NT2/D1 (cell line): ENCODE measurements at regions not wholly inside any gene's neighbourhood (a gene's known extent, or its start where the extent isn't known, plus 50 kb on each side); places are given as distances from the start of the nearest gene placed in this dataset.

Experiments used
- DNase-seq: peaks from one replicate; pipeline ENCODE4 v3.0.0-alpha.2; 2011; ENCODE audit warnings: low read depth, low spot score
- H3K27me3 ChIP-seq: 2 replicates; pipeline ENCODE4 v1.6.0; 2011; ENCODE audit warnings: mild to moderate bottlenecking; ENCODE audit not compliant: insufficient read length, insufficient read depth
- H3K36me3 ChIP-seq: 2 replicates; pipeline ENCODE4 v1.6.1; 2011; ENCODE audit warnings: mild to moderate bottlenecking, low read length, mixed read lengths; ENCODE audit not compliant: insufficient read depth, insufficient read length
- H3K4me1 ChIP-seq: 2 replicates; pipeline ENCODE4 v1.5.1; 2011; ENCODE audit not compliant: insufficient read depth, insufficient read length
- H3K4me3 ChIP-seq: 2 replicates; pipeline ENCODE4 v1.5.1; 2011; ENCODE audit warnings: low read depth; ENCODE audit not compliant: insufficient read length
- H3K9ac ChIP-seq: 2 replicates; pipeline ENCODE4 v1.6.0; 2011; ENCODE audit warnings: low read depth; ENCODE audit not compliant: insufficient read length
- H3K9me3 ChIP-seq: 2 replicates; pipeline ENCODE4 v1.5.1; 2011; ENCODE audit warnings: mild to moderate bottlenecking, low read length; ENCODE audit not compliant: insufficient read depth
- SUZ12 ChIP-seq: IDR thresholded peaks from 2 replicates; pipeline ENCODE4 v1.6.1; 2011; ENCODE audit not compliant: insufficient read length, insufficient read depth; ENCODE audit errors: extremely low read depth
- YY1 ChIP-seq: IDR thresholded peaks from 2 replicates; pipeline ENCODE4 v1.6.1; 2011; ENCODE audit not compliant: insufficient read length, insufficient read depth
- ZNF274 ChIP-seq: IDR thresholded peaks from 2 replicates; pipeline ENCODE4 v1.6.1; 2011; ENCODE audit warnings: mild to moderate bottlenecking, low read depth, low read length

GRCh38 chr10:130929422-130930325, 381.8 kb downstream of the TCERG1L start:
- TF ChIP-seq ZNF274 (no peak), SUZ12 (no peak), YY1 (no peak)
- Histone ChIP-seq H3K27me3 (no peaks in the 10 kb centered on the region), H3K4me1 (peaks cover 5% of the 10 kb centered on the region), H3K36me3 (no peaks in the 10 kb centered on the region), H3K9me3 (no peaks in the 10 kb centered on the region), H3K9ac (no peak overlapping the region), H3K4me3 (no peak overlapping the region)
- no peak for DNase-seq

DNA sequence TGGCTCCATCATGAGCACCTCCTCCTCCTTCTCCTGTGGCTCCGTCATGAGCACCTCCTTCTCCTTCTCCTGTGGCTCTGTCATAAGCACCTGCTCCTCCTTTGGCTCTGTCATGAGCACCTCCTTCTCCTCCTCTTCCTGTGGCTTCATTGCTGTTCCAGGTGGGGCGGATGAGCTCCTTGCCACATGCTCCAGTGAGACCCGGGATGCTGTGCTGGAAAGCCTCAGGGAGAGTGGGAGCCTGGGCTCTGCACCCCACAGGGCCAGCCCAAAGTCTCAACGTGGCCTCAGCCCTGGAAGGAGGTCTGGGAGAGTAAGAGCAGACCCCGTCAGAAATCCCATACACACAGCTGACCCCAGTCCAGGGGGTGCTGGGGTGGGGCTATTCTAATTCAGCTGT, 380.7 kb downstream of the TCERG1L start:
- H3K27me3 ChIP-seq, result no peaks in the 10 kb centered on the region
- H3K9ac ChIP-seq, result no peak overlapping the region
- H3K9me3 ChIP-seq, result no peaks in the 10 kb centered on the region
- no peaks in the 10 kb centered on the region for H3K36me3 ChIP-seq
- DNase-seq, result no peak
- TF ChIP-seq ZNF274, result no peak
- H3K4me3 ChIP-seq, result no peak overlapping the region
- H3K4me1 ChIP-seq, result peaks cover 5% of the 10 kb centered on the region

GRCh38 chr10:130931256-130931655, 380.3 kb downstream of the TCERG1L start:
- TF ChIP-seq SUZ12, result no peak
- no peak for TF ChIP-seq ZNF274
- TF ChIP-seq YY1, result no peak
- peaks cover 7% of the 10 kb centered on the region for H3K4me1 ChIP-seq
- DNase-seq, result no peak

DNA sequence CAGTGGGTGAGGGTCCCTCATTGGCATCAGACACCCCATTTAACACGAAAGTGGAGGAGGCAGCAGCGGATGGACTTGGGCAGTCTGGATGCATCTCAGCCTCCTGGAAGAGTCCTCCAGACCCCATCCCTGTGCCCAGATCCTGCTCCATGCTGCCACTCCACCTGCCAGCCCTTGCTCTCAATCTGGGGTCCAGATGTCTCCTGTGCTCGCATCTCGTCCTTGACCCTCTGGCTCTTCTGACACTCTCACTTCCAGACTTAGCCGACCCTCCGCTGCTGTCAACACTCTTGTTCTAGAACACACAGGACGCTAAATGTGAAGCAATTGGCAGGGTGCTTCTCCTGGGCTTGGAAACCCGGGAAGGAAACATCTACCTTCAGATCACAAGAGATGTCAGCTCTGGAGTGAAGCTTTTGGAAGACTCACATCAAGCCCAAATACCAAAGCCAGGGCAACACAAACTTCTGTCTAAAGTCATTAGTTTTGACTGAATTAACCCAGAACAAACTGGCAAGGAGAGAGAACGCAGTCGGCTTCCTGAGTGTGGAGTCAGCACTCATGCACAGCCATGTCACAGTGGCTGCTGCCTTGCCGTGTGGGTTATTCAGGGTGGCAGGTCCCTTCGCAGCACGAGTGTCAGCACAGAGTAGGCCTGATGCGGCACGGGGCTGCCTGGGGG, 379.1 kb downstream of the TCERG1L start:
- peaks cover 7% of the 10 kb centered on the region for H3K4me1 ChIP-seq
- no peak for TF ChIP-seq SUZ12
- no peak for TF ChIP-seq YY1
- no peak for TF ChIP-seq ZNF274
- no peaks in the 10 kb centered on the region for H3K27me3 ChIP-seq
- H3K9me3 ChIP-seq, result no peaks in the 10 kb centered on the region
- no peak overlapping the region for H3K9ac ChIP-seq
- H3K4me3 ChIP-seq, result no peak overlapping the region
- no peak for DNase-seq
- H3K36me3 ChIP-seq, result no peaks in the 10 kb centered on the region

More at GRCh38 chr10:130931256-130931655, 380.3 kb downstream of the TCERG1L start:
- H3K4me3 ChIP-seq, result no peak overlapping the region
- H3K36me3 ChIP-seq, result no peaks in the 10 kb centered on the region
- H3K9ac ChIP-seq, result no peak overlapping the region
- no peaks in the 10 kb centered on the region for H3K27me3 ChIP-seq
- H3K9me3 ChIP-seq, result no peaks in the 10 kb centered on the region

GRCh38 chr10:130933008-130933390, 378.5 kb downstream of the TCERG1L start:
- H3K4me3 ChIP-seq, result no peak overlapping the region
- no peaks in the 10 kb centered on the region for H3K9me3 ChIP-seq
- no peaks in the 10 kb centered on the region for H3K27me3 ChIP-seq
- TF ChIP-seq SUZ12, result no peak
- no peak for TF ChIP-seq YY1
- TF ChIP-seq ZNF274, result no peak
- peaks cover 7% of the 10 kb centered on the region for H3K4me1 ChIP-seq
- no peaks in the 10 kb centered on the region for H3K36me3 ChIP-seq
- H3K9ac ChIP-seq, result no peak overlapping the region
- DNase-seq, result no peak

- Histone ChIP-seq H3K36me3 (no peaks in the 10 kb centered on the region), H3K4me1 (peaks cover 7% of the 10 kb centered on the region)
- TF ChIP-seq ZNF274 (no peak), YY1 (no peak), SUZ12 (no peak)
Observed at GRCh38 chr10:130934293-130935127, 377.0 kb downstream of the TCERG1L start.

GRCh38 chr10:130935128-130935439, 376.4 kb downstream of the TCERG1L start:
- DNase-seq, result no peak
- no peaks in the 10 kb centered on the region for H3K36me3 ChIP-seq
- no peak for TF ChIP-seq YY1
- TF ChIP-seq ZNF274, result no peak
- no peak for TF ChIP-seq SUZ12
- no peaks in the 10 kb centered on the region for H3K9me3 ChIP-seq
- H3K4me1 ChIP-seq, result peaks cover 3% of the 10 kb centered on the region
- H3K9ac ChIP-seq, result no peak overlapping the region
- no peaks in the 10 kb centered on the region for H3K27me3 ChIP-seq
- H3K4me3 ChIP-seq, result no peak overlapping the region

More at GRCh38 chr10:130934293-130935127, 377.0 kb downstream of the TCERG1L start:
- no peaks in the 10 kb centered on the region for H3K9me3 ChIP-seq
- no peaks in the 10 kb centered on the region for H3K27me3 ChIP-seq
- no peak overlapping the region for H3K4me3 ChIP-seq
- no peak for DNase-seq
- H3K9ac ChIP-seq, result no peak overlapping the region
